Stimulated activated naive B cell treated with anti-CD40 and anti-IgM and Interleukin-4, amounts not matched to agents 10 μg/mL and 1 μg/mL and 100 μg/mL, for 72 hours (primary cell): ENCODE measurements at regions not wholly inside any gene's neighbourhood (a gene's known extent, or its start where the extent isn't known, plus 50 kb on each side); places are given as distances from the start of the nearest gene placed in this dataset.

Source experiments
- ATAC-seq, 2 donors: fragments of 150-1000 bp; cut with Tn5 transposase; replicated peaks; 2 replicates each; pipeline ENCODE4 v1.10.0; 2021; ENCODE audit warnings: moderate library complexity in 1 of 2
- DNase-seq: peaks from one replicate; pipeline ENCODE4 v3.0.0; 2021
- H3K27ac Mint-ChIP-seq: one replicate; pipeline ENCODE4 v1.8.0; 2022; ENCODE audit warnings: mild to moderate bottlenecking, mixed read lengths
- H3K27me3 Mint-ChIP-seq, 2 donors: one replicate each; pipeline ENCODE4 v1.8.0; 2022; ENCODE audit warnings: mixed read lengths in 2 of 2
- H3K36me3 Mint-ChIP-seq, 2 donors: one replicate each; pipeline ENCODE4 v1.8.0; 2022; ENCODE audit warnings: mixed read lengths in 2 of 2, mild to moderate bottlenecking in 1 of 2
- H3K4me1 Mint-ChIP-seq, 2 donors: one replicate each; pipeline ENCODE4 v1.8.0; 2022; ENCODE audit warnings: mixed read lengths in 2 of 2, mild to moderate bottlenecking in 1 of 2
- H3K4me3 Mint-ChIP-seq, 2 donors: one replicate each; pipeline ENCODE4 v1.8.0; 2022; ENCODE audit warnings: mild to moderate bottlenecking in 2 of 2, mixed read lengths in 2 of 2, moderate library complexity in 1 of 2
- H3K9me3 Mint-ChIP-seq, 2 donors: one replicate each; pipeline ENCODE4 v1.8.0; 2022; ENCODE audit warnings: mixed read lengths in 2 of 2, mild to moderate bottlenecking in 1 of 2

GRCh38 chr2:104388296-104388695, 465.6 kb upstream of the POU3F3 start:
- ATAC-seq (no peak), DNase-seq (no peak)
- Mint-ChIP-seq H3K36me3 (no peaks in the 10 kb centered on the region), H3K4me1 (no peaks in the 10 kb centered on the region), H3K27me3 (peaks cover 5 to 11% of the 10 kb centered on the region in 2 donors), H3K4me3 (no peak overlapping the region), H3K9me3 (peaks cover 0 to 4% of the 10 kb centered on the region in 2 donors), H3K27ac (no peak overlapping the region)

DNA sequence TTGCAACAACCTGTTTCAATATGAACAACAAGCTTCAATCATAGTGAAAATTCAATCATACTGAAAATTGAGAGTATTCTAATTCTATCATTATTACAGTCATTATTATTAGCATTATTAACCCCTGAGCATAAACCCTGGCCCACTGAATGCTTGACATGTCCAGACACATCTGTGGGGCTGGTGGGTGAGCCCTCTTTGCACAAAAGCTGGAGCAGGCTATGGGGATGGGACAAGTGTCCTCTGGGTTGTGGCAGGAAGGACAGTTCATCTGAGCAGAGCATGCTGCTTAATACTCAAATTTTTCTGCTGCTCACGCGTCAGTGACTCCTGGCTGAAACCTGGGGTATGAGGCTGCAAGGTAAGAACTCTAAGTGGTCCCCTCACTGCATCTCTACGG, 451.1 kb upstream of the POU3F3 start:
- DNase-seq (no peak), ATAC-seq (no peak)
- H3K4me3 Mint-ChIP-seq: no peak overlapping the region
- no peak overlapping the region for H3K27ac Mint-ChIP-seq
- no peaks in the 10 kb centered on the region for H3K36me3 Mint-ChIP-seq
- peaks cover 13 to 20% of the 10 kb centered on the region in 2 donors for H3K27me3 Mint-ChIP-seq
- peaks cover 0 to 3% of the 10 kb centered on the region in 2 donors for H3K9me3 Mint-ChIP-seq
- H3K4me1 Mint-ChIP-seq: no peaks in the 10 kb centered on the region

DNA sequence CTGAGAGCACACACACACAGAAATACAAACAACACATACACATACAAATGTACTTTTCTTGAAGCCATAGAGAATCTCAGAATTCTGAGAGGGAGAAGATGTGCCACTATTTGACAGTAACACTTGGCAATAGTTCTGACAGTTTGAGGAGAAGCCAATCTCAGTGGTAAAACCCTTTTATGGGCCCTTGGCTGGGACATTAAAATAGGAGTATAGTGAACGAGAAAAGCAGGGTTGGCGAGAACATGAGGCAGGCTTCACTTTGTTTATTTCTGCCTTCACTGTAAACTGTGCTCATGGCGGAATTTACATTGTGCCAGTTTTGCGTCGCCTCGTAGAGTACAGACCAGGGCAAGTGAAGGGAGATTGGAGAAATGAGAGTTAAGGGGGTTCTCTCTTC, 449.4 kb upstream of the POU3F3 start:
- no peak for ATAC-seq
- no peak for DNase-seq
- H3K4me3 Mint-ChIP-seq: no peak overlapping the region
- no peaks in the 10 kb centered on the region for H3K9me3 Mint-ChIP-seq
- no peaks in the 10 kb centered on the region for H3K36me3 Mint-ChIP-seq
- no peak overlapping the region for H3K27ac Mint-ChIP-seq
- peaks cover 8 to 15% of the 10 kb centered on the region in 2 donors for H3K27me3 Mint-ChIP-seq
- no peaks in the 10 kb centered on the region for H3K4me1 Mint-ChIP-seq

DNA sequence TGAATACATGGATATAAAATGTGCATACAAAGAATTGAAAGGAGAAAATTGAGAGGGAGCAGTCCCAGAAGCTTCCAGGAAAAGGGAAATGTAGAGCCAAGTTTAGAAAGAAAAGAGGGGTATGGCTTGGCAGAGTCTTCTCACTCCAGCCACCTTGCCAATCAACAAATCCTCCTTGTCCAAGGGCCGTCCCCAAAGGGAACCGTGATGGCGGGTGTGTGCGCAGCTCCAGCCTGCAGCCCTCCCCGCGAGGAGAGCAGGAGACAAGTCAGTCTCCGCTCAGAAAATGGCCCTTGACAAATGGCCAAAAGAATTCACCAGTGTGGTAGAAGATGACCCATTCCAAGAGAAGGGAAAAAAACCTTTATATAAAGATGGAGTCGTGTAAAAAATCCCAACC, 448.3 kb upstream of the POU3F3 start:
- no peaks in the 10 kb centered on the region for H3K4me1 Mint-ChIP-seq

DNA sequence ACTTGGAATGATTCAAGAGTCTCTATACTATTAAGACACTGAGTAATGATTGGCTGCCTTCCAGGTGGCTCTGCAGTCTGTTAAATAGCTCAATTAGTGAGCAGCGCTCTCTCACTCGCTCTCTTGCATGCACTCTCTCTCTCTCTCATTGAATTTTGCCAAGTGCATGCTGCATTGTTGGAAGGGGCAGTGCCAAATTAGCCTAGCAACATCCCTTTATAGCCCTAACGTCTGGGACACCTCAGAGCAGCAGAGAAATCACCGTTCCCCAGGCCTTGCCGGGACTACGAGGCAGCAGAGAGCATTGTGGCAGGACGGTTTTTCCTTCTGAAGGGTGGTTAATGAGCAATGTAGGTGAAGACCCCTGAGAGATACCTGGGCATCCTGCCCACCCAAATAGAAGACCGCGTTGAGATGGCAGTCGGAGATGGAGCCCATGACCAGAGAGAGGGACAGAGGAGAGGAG, 447.6 kb upstream of the POU3F3 start:
- H3K27me3 Mint-ChIP-seq: peaks cover 8 to 14% of the 10 kb centered on the region in 2 donors
- no peaks in the 10 kb centered on the region for H3K4me1 Mint-ChIP-seq
- DNase-seq (no peak), ATAC-seq (no peak)
- no peak overlapping the region for H3K27ac Mint-ChIP-seq
- no peaks in the 10 kb centered on the region for H3K36me3 Mint-ChIP-seq
- no peaks in the 10 kb centered on the region for H3K9me3 Mint-ChIP-seq
- no peak overlapping the region for H3K4me3 Mint-ChIP-seq

More for the DNA sequence above, 448.3 kb upstream of the POU3F3 start:
- Mint-ChIP-seq H3K9me3 (no peaks in the 10 kb centered on the region), H3K27me3 (peaks cover 8 to 14% of the 10 kb centered on the region in 2 donors), H3K27ac (no peak overlapping the region), H3K36me3 (no peaks in the 10 kb centered on the region), H3K4me3 (no peak overlapping the region)
- ATAC-seq (no peak), DNase-seq (no peak)

DNA sequence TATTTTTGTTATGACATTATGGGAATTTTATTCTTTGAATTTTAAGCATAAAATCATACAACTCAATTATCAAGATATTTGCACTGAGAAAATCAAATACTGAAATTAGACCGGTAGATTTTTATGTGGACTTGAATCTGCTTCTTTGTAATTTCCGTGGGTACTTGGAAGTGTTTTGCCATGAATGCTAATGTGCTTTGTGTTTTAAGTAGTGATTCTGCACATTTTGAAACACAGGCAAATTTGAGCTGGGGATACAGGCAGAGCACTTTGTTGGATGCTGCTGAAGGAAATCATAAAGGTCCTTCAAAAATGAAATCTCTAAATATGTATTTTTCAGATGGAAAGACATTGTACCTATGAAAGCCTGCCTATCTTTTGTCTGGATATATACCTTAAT, 446.3 kb upstream of the POU3F3 start:
- Mint-ChIP-seq H3K27me3 (peaks cover 8 to 15% of the 10 kb centered on the region in 2 donors), H3K36me3 (no peaks in the 10 kb centered on the region), H3K4me3 (no peak overlapping the region), H3K4me1 (no peaks in the 10 kb centered on the region), H3K9me3 (no peaks in the 10 kb centered on the region), H3K27ac (no peak overlapping the region)
- DNase-seq (no peak), ATAC-seq (no peak)

- ATAC-seq (no peak), DNase-seq (no peak)
- H3K27me3 Mint-ChIP-seq: peaks cover 8 to 19% of the 10 kb centered on the region in 2 donors
- H3K4me3 Mint-ChIP-seq: no peak overlapping the region
- no peaks in the 10 kb centered on the region for H3K4me1 Mint-ChIP-seq
- H3K9me3 Mint-ChIP-seq: no peaks in the 10 kb centered on the region
- H3K36me3 Mint-ChIP-seq: no peaks in the 10 kb centered on the region
- no peak overlapping the region for H3K27ac Mint-ChIP-seq
Observed at GRCh38 chr2:104408266-104408665, 445.6 kb upstream of the POU3F3 start.

GRCh38 chr2:104410136-104410535, 443.8 kb upstream of the POU3F3 start:
- DNase-seq (no peak), ATAC-seq (no peak)
- Mint-ChIP-seq H3K4me3 (no peak overlapping the region), H3K27ac (no peak overlapping the region), H3K9me3 (no peaks in the 10 kb centered on the region), H3K4me1 (no peaks in the 10 kb centered on the region), H3K27me3 (peaks cover 4 to 23% of the 10 kb centered on the region in 2 donors), H3K36me3 (no peaks in the 10 kb centered on the region)

DNA sequence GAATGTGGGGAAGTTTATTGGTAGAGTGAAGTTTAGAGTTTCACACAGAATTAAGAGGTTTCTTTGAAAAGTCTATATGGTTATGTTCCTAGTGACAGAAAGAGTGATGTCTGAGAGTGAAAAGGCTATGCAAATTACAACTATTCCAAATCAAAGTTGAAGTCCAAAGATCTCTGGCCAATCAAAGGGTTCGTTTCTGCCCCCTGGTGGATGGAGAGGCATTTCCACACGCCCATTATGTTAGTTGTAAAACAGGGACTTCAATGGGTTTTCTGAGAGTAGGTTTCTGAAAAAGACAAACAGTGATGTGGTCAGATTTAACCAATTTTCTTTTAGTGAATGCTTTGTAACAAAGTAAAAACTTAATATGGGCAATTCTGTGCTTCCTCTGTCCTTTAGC, 441.5 kb upstream of the POU3F3 start:
- Mint-ChIP-seq H3K4me1 (no peaks in the 10 kb centered on the region), H3K9me3 (no peaks in the 10 kb centered on the region), H3K36me3 (no peaks in the 10 kb centered on the region), H3K27ac (no peak overlapping the region), H3K4me3 (no peak overlapping the region), H3K27me3 (peaks cover 4 to 12% of the 10 kb centered on the region in 2 donors)
- no peak for DNase-seq
- ATAC-seq: no peak

DNA sequence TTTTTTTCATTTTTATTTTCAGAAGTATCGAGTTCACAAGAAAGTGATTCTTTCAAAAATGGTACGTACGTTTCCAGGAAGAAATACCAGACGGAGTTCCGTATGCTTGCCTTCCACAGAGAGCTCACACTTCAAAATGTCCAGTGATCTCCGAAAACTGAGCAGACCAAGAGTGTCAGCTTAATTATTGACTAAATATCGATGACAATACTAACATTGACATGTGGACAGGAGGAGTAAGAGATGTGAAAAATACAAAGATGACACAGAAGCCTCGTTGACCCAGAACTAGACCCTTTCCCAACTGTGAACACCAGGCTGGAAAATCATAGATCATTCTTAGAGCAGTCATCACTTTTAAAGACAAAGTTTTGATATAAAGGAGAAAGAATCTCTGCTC, 440.0 kb upstream of the POU3F3 start:
- DNase-seq (no peak), ATAC-seq (no peak)
- Mint-ChIP-seq H3K4me1 (no peaks in the 10 kb centered on the region), H3K27me3 (peaks cover 4 to 12% of the 10 kb centered on the region in 2 donors), H3K36me3 (no peaks in the 10 kb centered on the region), H3K9me3 (no peaks in the 10 kb centered on the region), H3K27ac (no peak overlapping the region), H3K4me3 (no peak overlapping the region)

DNA sequence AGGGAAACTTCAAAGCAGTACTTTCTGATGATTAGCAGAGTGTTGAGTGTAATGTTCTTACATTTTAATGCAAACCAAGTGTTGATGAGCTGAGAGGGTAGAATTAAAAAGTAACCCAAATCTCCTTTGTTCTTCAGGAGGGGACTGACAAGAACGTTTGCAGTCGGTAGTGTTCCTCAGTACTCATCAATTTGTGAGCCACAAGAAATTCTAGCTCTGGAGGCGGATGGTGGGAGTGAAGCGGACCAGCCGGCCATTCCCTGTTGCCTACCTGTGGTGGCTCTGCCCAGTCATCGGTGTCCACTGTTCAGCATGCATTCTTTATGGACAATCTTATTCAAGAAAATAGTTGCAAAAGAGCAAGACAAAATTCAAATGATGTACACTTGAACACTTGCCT, 438.6 kb upstream of the POU3F3 start:
- no peaks in the 10 kb centered on the region for H3K36me3 Mint-ChIP-seq
- peaks cover 4 to 12% of the 10 kb centered on the region in 2 donors for H3K27me3 Mint-ChIP-seq
- no peak overlapping the region for H3K4me3 Mint-ChIP-seq
- no peak overlapping the region for H3K27ac Mint-ChIP-seq
- DNase-seq (no peak), ATAC-seq (no peak)
- H3K9me3 Mint-ChIP-seq: no peaks in the 10 kb centered on the region
- no peaks in the 10 kb centered on the region for H3K4me1 Mint-ChIP-seq

DNA sequence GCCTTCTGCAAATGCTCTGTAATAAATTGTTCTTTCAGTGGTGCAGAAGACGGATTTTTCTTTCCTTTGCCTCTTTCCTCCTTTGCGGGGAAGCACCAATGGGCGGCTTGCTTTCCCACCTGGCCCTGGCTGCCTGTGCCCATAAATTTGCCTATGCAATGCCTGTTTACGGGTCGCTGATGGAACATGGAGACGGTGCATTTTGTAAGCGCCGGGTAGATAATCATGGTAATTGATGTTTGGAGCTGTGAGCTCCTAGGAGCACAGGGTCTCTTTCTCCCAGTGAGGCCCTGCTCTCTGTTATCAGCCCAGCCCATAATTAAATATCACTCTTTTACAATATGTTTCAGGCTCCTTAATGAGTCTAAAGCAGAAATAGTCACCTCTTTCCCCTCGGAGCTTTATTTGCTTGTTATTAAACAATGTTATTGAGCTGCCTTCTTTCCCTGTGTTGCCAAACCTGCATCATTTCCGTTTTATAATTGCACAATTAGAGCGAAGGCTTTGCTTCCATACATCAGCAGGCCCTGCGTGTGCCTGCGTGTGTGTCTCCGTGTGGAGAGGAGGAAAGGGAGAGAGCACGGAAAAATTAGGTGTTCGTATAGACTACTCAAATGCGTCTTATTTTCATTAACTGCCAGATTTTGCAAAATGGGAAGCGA, 437.4 kb upstream of the POU3F3 start:
- Mint-ChIP-seq H3K27me3 (peaks cover 4 to 12% of the 10 kb centered on the region in 2 donors), H3K4me1 (no peaks in the 10 kb centered on the region), H3K36me3 (no peaks in the 10 kb centered on the region), H3K9me3 (no peaks in the 10 kb centered on the region), H3K4me3 (no peak overlapping the region), H3K27ac (no peak overlapping the region)
- ATAC-seq: no peak
- DNase-seq: no peak

DNA sequence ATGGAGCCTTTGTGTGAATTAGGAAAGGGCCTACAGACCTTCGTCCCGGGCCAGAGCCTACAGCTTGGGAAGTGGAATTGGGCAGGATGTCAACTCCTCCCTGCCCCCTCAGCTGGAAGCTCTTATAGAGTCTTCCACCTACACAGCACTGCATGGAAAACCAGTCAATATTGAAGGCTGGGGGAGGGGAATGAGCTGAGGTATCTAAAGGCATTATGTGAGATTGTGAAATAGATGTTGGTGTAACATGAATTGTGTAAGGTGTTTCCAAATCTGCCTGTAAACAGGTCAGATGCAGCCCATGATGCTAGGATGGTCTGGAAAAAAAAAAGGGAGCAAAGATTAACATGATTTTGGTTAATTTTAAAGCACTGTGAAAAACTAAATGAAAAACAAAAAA, 433.5 kb upstream of the POU3F3 start:
- no peaks in the 10 kb centered on the region for H3K9me3 Mint-ChIP-seq
- ATAC-seq (no peak), DNase-seq (no peak)
- H3K4me1 Mint-ChIP-seq: no peaks in the 10 kb centered on the region
- H3K27me3 Mint-ChIP-seq: peaks cover 0 to 4% of the 10 kb centered on the region in 2 donors
- H3K36me3 Mint-ChIP-seq: no peaks in the 10 kb centered on the region
- H3K27ac Mint-ChIP-seq: no peak overlapping the region
- H3K4me3 Mint-ChIP-seq: no peak overlapping the region

GRCh38 chr2:104420953-104421352, 433.0 kb upstream of the POU3F3 start:
- Mint-ChIP-seq H3K4me1 (no peaks in the 10 kb centered on the region), H3K9me3 (no peaks in the 10 kb centered on the region), H3K27me3 (peaks cover 0 to 1% of the 10 kb centered on the region in 2 donors), H3K36me3 (no peaks in the 10 kb centered on the region), H3K4me3 (no peak overlapping the region), H3K27ac (no peak overlapping the region)
- DNase-seq (no peak), ATAC-seq (no peak)

GRCh38 chr2:104425850-104426595, 427.9 kb upstream of the POU3F3 start:
- ATAC-seq (no peak), DNase-seq (no peak)
- peaks cover 0 to 5% of the 10 kb centered on the region in 2 donors for H3K27me3 Mint-ChIP-seq
- no peak overlapping the region for H3K27ac Mint-ChIP-seq
- no peaks in the 10 kb centered on the region for H3K9me3 Mint-ChIP-seq
- H3K36me3 Mint-ChIP-seq: no peaks in the 10 kb centered on the region
- no peak overlapping the region for H3K4me3 Mint-ChIP-seq
- H3K4me1 Mint-ChIP-seq: no peaks in the 10 kb centered on the region
